ENCODE measurements at regions not wholly inside any gene's neighbourhood (a gene's known extent, or its start where the extent isn't known, plus 50 kb on each side); places are given as distances from the start of the nearest gene placed in this dataset.

DNA sequence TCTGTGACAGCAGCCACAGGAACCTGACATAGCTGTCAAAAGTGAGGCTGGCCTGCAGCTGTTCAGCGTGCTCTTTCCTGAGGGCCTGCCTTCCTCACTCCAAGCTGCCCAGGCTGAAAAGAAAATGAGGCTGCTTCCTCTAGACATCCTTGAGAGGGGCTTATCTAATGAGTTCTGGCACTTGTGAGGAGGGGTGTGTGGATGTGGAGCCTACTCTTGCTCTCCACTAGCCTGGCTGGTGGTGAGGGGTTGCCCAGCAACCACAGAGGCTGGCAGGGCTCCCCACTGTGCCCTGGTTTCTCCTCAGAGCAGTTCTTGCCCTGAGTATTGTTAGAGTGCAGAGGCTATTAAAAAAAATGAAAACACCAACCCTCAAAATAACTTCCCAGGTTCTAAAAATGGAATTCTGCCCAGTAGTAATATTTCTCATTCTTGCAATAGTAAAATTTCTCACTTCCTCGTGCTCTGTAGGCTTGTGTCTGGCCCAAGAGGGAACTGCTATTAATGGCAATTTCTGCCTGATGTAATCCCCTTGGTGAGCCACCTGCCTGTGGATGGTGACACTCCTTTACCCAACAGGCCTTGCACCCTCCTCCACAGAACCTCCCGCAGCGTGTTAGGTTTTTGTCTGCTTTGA lies 52.6 kb upstream of the EPS8L3 start:
- TF ChIP-seq, protein P1, sequence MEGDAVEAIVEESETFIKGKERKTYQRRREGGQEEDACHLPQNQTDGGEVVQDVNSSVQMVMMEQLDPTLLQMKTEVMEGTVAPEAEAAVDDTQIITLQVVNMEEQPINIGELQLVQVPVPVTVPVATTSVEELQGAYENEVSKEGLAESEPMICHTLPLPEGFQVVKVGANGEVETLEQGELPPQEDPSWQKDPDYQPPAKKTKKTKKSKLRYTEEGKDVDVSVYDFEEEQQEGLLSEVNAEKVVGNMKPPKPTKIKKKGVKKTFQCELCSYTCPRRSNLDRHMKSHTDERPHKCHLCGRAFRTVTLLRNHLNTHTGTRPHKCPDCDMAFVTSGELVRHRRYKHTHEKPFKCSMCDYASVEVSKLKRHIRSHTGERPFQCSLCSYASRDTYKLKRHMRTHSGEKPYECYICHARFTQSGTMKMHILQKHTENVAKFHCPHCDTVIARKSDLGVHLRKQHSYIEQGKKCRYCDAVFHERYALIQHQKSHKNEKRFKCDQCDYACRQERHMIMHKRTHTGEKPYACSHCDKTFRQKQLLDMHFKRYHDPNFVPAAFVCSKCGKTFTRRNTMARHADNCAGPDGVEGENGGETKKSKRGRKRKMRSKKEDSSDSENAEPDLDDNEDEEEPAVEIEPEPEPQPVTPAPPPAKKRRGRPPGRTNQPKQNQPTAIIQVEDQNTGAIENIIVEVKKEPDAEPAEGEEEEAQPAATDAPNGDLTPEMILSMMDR (IDR thresholded peaks at IDR 0.05), result no peak
- TF ChIP-seq POLR2A (IDR thresholded peaks at IDR 0.05) (no peak), EP300 (IDR thresholded peaks at IDR 0.05) (peak; percentile 66 to 74)

All from tibial nerve (tissue), 4 donors.